H9 (cell line): ENCODE measurements at regions not wholly inside any gene's neighbourhood (a gene's known extent, or its start where the extent isn't known, plus 50 kb on each side); places are given as distances from the start of the nearest gene placed in this dataset.

ENCODE experiments used
- DNase-seq: peaks from one replicate; pipeline ENCODE4 v3.0.0-alpha.2; 2017
- H2AFZ ChIP-seq: one replicate; pipeline ENCODE4 v1.6.1; 2013; ENCODE audit warnings: mild to moderate bottlenecking, low read length, control low read depth, moderate library complexity
- H2AK5ac ChIP-seq: 2 replicates; pipeline ENCODE4 v1.6.1; 2013; ENCODE audit warnings: low read length, control low read depth, mixed read lengths; ENCODE audit not compliant: insufficient read length
- H2BK120ac ChIP-seq: one replicate; pipeline ENCODE4 v1.6.1; 2013; ENCODE audit warnings: low read depth, mild to moderate bottlenecking, low read length, control low read depth, inconsistent platforms; ENCODE audit not compliant: poor library complexity, severe bottlenecking
- H2BK12ac ChIP-seq: 2 replicates; pipeline ENCODE4 v1.6.1; 2013; ENCODE audit warnings: low read length, control low read depth, mixed read lengths, low read depth; ENCODE audit not compliant: insufficient read length
- H2BK15ac ChIP-seq: 2 replicates; pipeline ENCODE4 v1.6.1; 2013; ENCODE audit warnings: low read depth, low read length, control low read depth
- H2BK20ac ChIP-seq: one replicate; pipeline ENCODE4 v1.6.1; 2013; ENCODE audit warnings: low read depth, mild to moderate bottlenecking, low read length, control low read depth, inconsistent platforms; ENCODE audit not compliant: poor library complexity, severe bottlenecking
- H2BK5ac ChIP-seq: 2 replicates; pipeline ENCODE4 v1.6.1; 2013; ENCODE audit warnings: low read length, control low read depth, mixed read lengths; ENCODE audit not compliant: insufficient read length
- H3K14ac ChIP-seq: 2 replicates; pipeline ENCODE4 v1.6.1; 2013; ENCODE audit warnings: low read length, control low read depth; ENCODE audit not compliant: insufficient read depth
- H3K18ac ChIP-seq: 2 replicates; pipeline ENCODE4 v1.6.1; 2013; ENCODE audit warnings: low read depth, mild to moderate bottlenecking, mixed read lengths, low read length, control low read depth; ENCODE audit not compliant: insufficient read length
- H3K23ac ChIP-seq: 2 replicates; pipeline ENCODE4 v1.6.1; 2013; ENCODE audit warnings: low read length, control low read depth, mixed read lengths, low read depth; ENCODE audit not compliant: insufficient read length
- H3K23me2 ChIP-seq: 2 replicates; pipeline ENCODE4 v1.6.1; 2013; ENCODE audit warnings: low read depth, mild to moderate bottlenecking, mixed read lengths, low read length, control low read depth; ENCODE audit not compliant: insufficient read length, poor library complexity, severe bottlenecking
- H3K27ac ChIP-seq: 2 replicates; pipeline ENCODE4 v1.5.1; 2013; ENCODE audit warnings: low read length, control low read depth, mixed read lengths, low read depth; ENCODE audit not compliant: insufficient read length
- H3K27me3 ChIP-seq: 2 replicates; pipeline ENCODE4 v1.6.1; 2013; ENCODE audit warnings: low read length, control low read depth, inconsistent platforms; ENCODE audit not compliant: insufficient read depth
- H3K4ac ChIP-seq: 2 replicates; pipeline ENCODE4 v1.6.1; 2013; ENCODE audit warnings: low read depth, mild to moderate bottlenecking, control low read depth, inconsistent platforms, low read length, moderate library complexity
- H3K4me1 ChIP-seq: 2 replicates; pipeline ENCODE4 v1.6.1; 2013; ENCODE audit warnings: low read length, control low read depth, inconsistent platforms; ENCODE audit not compliant: insufficient read depth
- H3K4me2 ChIP-seq: 2 replicates; pipeline ENCODE4 v1.6.1; 2013; ENCODE audit warnings: low read length, control low read depth, mixed read lengths; ENCODE audit not compliant: insufficient read length, insufficient read depth
- H3K56ac ChIP-seq: 2 replicates; pipeline ENCODE4 v1.6.1; 2013; ENCODE audit warnings: low read depth, mild to moderate bottlenecking, mixed read lengths, low read length, control low read depth; ENCODE audit not compliant: insufficient read length
- H3K79me1 ChIP-seq: 2 replicates; pipeline ENCODE4 v1.6.1; 2013; ENCODE audit warnings: low read depth, mild to moderate bottlenecking, moderate library complexity, low read length, control low read depth, inconsistent platforms; ENCODE audit not compliant: insufficient read depth, poor library complexity, severe bottlenecking
- H3K79me2 ChIP-seq: 2 replicates; pipeline ENCODE4 v1.6.1; 2013; ENCODE audit warnings: low read length, control low read depth, inconsistent platforms; ENCODE audit not compliant: insufficient read depth
- H3K9ac ChIP-seq: 2 replicates; pipeline ENCODE4 v1.6.1; 2013; ENCODE audit warnings: low read length, control low read depth, mixed read lengths; ENCODE audit not compliant: insufficient read length; ENCODE audit errors: extremely low read depth
- H3K9me3 ChIP-seq: one replicate; pipeline ENCODE4 v1.6.1; 2013; ENCODE audit warnings: low read depth, low read length, inconsistent platforms; ENCODE audit not compliant: control insufficient read depth
- H3T11ph ChIP-seq: one replicate; pipeline ENCODE4 v1.6.1; 2013; ENCODE audit warnings: mild to moderate bottlenecking, low read length, control low read depth, inconsistent platforms
- H4K20me1 ChIP-seq: one replicate; pipeline ENCODE4 v1.6.1; 2013; ENCODE audit not compliant: control insufficient read depth, insufficient read length, insufficient read depth
- H4K5ac ChIP-seq: 2 replicates; pipeline ENCODE4 v1.6.1; 2013; ENCODE audit warnings: low read depth, mild to moderate bottlenecking, mixed read lengths, low read length, control low read depth; ENCODE audit not compliant: insufficient read length
- H4K8ac ChIP-seq: replicated peaks from 2 replicates; pipeline ENCODE4 v1.6.1; 2013; ENCODE audit warnings: low read length, control low read depth, mixed read lengths, low read depth; ENCODE audit not compliant: insufficient read length
- H4K91ac ChIP-seq: 2 replicates; pipeline ENCODE4 v1.6.1; 2013; ENCODE audit warnings: low read depth, mild to moderate bottlenecking, moderate library complexity, mixed read lengths, low read length, control low read depth; ENCODE audit not compliant: insufficient read length
- H3K27ac Mint-ChIP-seq, 3 experiments: 2 replicates in 2 of 3; 3 replicates in 1 of 3; pipeline ENCODE4 v1.8.0; 2020 to 2021; ENCODE audit warnings: mixed read lengths in 3 of 3, mild to moderate bottlenecking in 1 of 3, moderate library complexity in 1 of 3
- H3K27me3 Mint-ChIP-seq: 2 replicates; pipeline ENCODE4 v1.8.0; 2021; ENCODE audit warnings: low read depth, mild to moderate bottlenecking, moderate library complexity, mixed read lengths
- H3K36me3 Mint-ChIP-seq, 3 experiments: 2 replicates in 2 of 3; 3 replicates in 1 of 3; pipeline ENCODE4 v1.8.0; 2020 to 2021; ENCODE audit warnings: low read depth in 3 of 3, mixed read lengths in 3 of 3; ENCODE audit not compliant: insufficient read depth in 1 of 3
- H3K4me1 Mint-ChIP-seq, 2 experiments: 2 replicates each; pipeline ENCODE4 v1.8.0; 2020; ENCODE audit warnings: mixed read lengths in 2 of 2
- H3K4me3 Mint-ChIP-seq, 2 experiments: 2 replicates in 1 of 2; 3 replicates in 1 of 2; pipeline ENCODE4 v1.8.0; 2020 to 2021; ENCODE audit warnings: mild to moderate bottlenecking in 2 of 2, mixed read lengths in 2 of 2, moderate library complexity in 1 of 2
- H3K9me3 Mint-ChIP-seq, 2 experiments: 2 replicates in 1 of 2; 3 replicates in 1 of 2; pipeline ENCODE4 v1.8.0; 2020; ENCODE audit warnings: mild to moderate bottlenecking in 2 of 2, mixed read lengths in 2 of 2, moderate library complexity in 1 of 2
- CTCF ChIP-seq: fragments of 200-600 bp; sonication (generic); conservative IDR thresholded peaks from 3 replicates; pipeline ENCODE4 v1.8.0; 2021; ENCODE audit warnings: antibody characterized with exemption, mild to moderate bottlenecking
- WGBS: extraction: QIAGEN DNeasy Blood & Tissue Kit; methylation state at CpG from one replicate; pipeline ENCODE4 v1.1.7; 2013; ENCODE audit warnings: missing lambda C conversion rate, low lambda C conversion rate, mixed read lengths; ENCODE audit not compliant: insufficient read length; ENCODE audit errors: extremely low coverage; 5-methylcytosine and 5-hydroxymethylcytosine counted together

- Histone ChIP-seq H3K9ac (no peak overlapping the region), H2BK12ac (no peak overlapping the region), H3K14ac (no peak overlapping the region), H3K4me2 (no peak overlapping the region), H3K18ac (no peak overlapping the region), H4K5ac (no peak overlapping the region), H2BK5ac (no peak overlapping the region), H3K23me2 (no peaks in the 10 kb centered on the region), H3K79me1 (no peaks in the 10 kb centered on the region), H2BK120ac (no peak overlapping the region), H3T11ph (no peak overlapping the region), H3K27ac (no peak overlapping the region), H3K23ac (no peak overlapping the region), H3K27me3 (no peaks in the 10 kb centered on the region), H4K8ac (no peak overlapping the region), H2AK5ac (no peak overlapping the region), H3K4me1 (no peaks in the 10 kb centered on the region; the same call in 1 of the 2 replicates), H3K9me3 (no peaks in the 10 kb centered on the region), H2BK15ac (no peak overlapping the region), H3K4ac (no peak overlapping the region), H3K56ac (no peak overlapping the region), H2AFZ (no peak overlapping the region), H4K20me1 (no peaks in the 10 kb centered on the region), H3K79me2 (no peaks in the 10 kb centered on the region), H2BK20ac (no peak overlapping the region), H4K91ac (no peak overlapping the region)
- H3K4me3 Mint-ChIP-seq: no peak overlapping the region
- no peak for DNase-seq
- H3K9me3 Mint-ChIP-seq: peaks cover 6 to 10% of the 10 kb centered on the region in 2 experiments
- WGBS: no CpG with 5 or more reads among the region's 1 CpG
- peaks cover 1% of the 10 kb centered on the region; the same call in 1 of the 2 replicates for H3K27me3 Mint-ChIP-seq
- TF ChIP-seq CTCF: no peak
- H3K4me1 Mint-ChIP-seq: peaks cover 24 to 26% of the 10 kb centered on the region in 2 experiments
- peaks cover 2 to 9% (median 3%) of the 10 kb centered on the region in 3 experiments; a peak in 4 of 7 replicates for H3K36me3 Mint-ChIP-seq
- no peak overlapping the region for H3K27ac Mint-ChIP-seq
Observed at GRCh38 chr12:67873355-67873754, 115.9 kb upstream of the IFNG-AS1 start.
